Mesenchymal stem cell (in vitro differentiated cells and primary cell): ENCODE measurements at regions not wholly inside any gene's neighbourhood (a gene's known extent, or its start where the extent isn't known, plus 50 kb on each side); places are given as distances from the start of the nearest gene placed in this dataset.

ENCODE experiments used
- DNase-seq: peaks from one replicate; pipeline ENCODE4 v3.0.0-alpha.2; 2013
- H2AFZ ChIP-seq: one replicate; pipeline ENCODE4 v1.6.1; 2013; ENCODE audit warnings: low read depth, mild to moderate bottlenecking, control low read depth, inconsistent platforms, low read length, moderate library complexity
- H2AK5ac ChIP-seq: 2 replicates; pipeline ENCODE4 v1.6.1; 2013; ENCODE audit warnings: low read length, moderate library complexity, mild to moderate bottlenecking, inconsistent platforms; ENCODE audit not compliant: severe bottlenecking
- H2BK120ac ChIP-seq: one replicate; pipeline ENCODE4 v1.6.1; 2013; ENCODE audit warnings: low read depth, mild to moderate bottlenecking, inconsistent platforms, low read length, moderate library complexity
- H2BK12ac ChIP-seq, 2 experiments: one replicate each; pipeline ENCODE4 v1.6.1; 2013; ENCODE audit warnings: inconsistent platforms in 2 of 2, low read length in 2 of 2, mild to moderate bottlenecking in 2 of 2, moderate library complexity in 2 of 2, control low read depth in 1 of 2
- H2BK15ac ChIP-seq: one replicate; pipeline ENCODE4 v1.6.1; 2013; ENCODE audit warnings: mild to moderate bottlenecking, low read depth, inconsistent platforms; ENCODE audit not compliant: poor library complexity, severe bottlenecking
- H2BK5ac ChIP-seq: 2 replicates; pipeline ENCODE4 v1.6.1; 2013; ENCODE audit warnings: low read depth, mild to moderate bottlenecking, low read length, control low read depth, inconsistent platforms; ENCODE audit not compliant: poor library complexity, severe bottlenecking
- H3K14ac ChIP-seq, 2 experiments: one replicate each; pipeline ENCODE4 v1.6.1; 2013; ENCODE audit warnings: inconsistent platforms in 2 of 2, low read length in 2 of 2, control low read depth in 1 of 2, mild to moderate bottlenecking in 1 of 2, moderate library complexity in 1 of 2
- H3K18ac ChIP-seq, 2 experiments: one replicate each; pipeline ENCODE4 v1.6.1; 2013; ENCODE audit warnings: inconsistent platforms in 2 of 2, low read length in 2 of 2, control low read depth in 1 of 2, low read depth in 1 of 2, mild to moderate bottlenecking in 1 of 2
- H3K23ac ChIP-seq, 2 experiments: one replicate each; pipeline ENCODE4 v1.6.1; 2013; ENCODE audit warnings: inconsistent platforms in 2 of 2, low read length in 2 of 2, mild to moderate bottlenecking in 2 of 2, moderate library complexity in 2 of 2, control low read depth in 1 of 2
- H3K27ac ChIP-seq: 2 replicates; pipeline ENCODE4 v1.5.1; 2013; ENCODE audit warnings: mild to moderate bottlenecking, moderate library complexity, low read length, control low read depth, inconsistent platforms; ENCODE audit not compliant: poor library complexity, severe bottlenecking
- H3K27me3 ChIP-seq, 2 experiments: 2 replicates each; pipeline versions ENCODE4 v1.6.1 to v1.7.0; 2013; ENCODE audit warnings: low read length in 2 of 2, mild to moderate bottlenecking in 2 of 2, moderate library complexity in 2 of 2, control low read depth in 1 of 2, inconsistent platforms in 1 of 2; ENCODE audit not compliant: control insufficient read depth in 1 of 2, insufficient read depth in 1 of 2
- H3K36me3 ChIP-seq, 2 experiments: 2 replicates each; pipeline versions ENCODE4 v1.6.1 to v1.7.0; 2013; ENCODE audit warnings: low read length in 2 of 2, control low read depth in 1 of 2, inconsistent platforms in 1 of 2, low read depth in 1 of 2, mild to moderate bottlenecking in 1 of 2; ENCODE audit not compliant: insufficient read depth in 2 of 2, control insufficient read depth in 1 of 2
- H3K4ac ChIP-seq, 2 experiments: one replicate each; pipeline ENCODE4 v1.6.1; 2013; ENCODE audit warnings: inconsistent platforms in 2 of 2, low read length in 2 of 2, mild to moderate bottlenecking in 2 of 2, moderate library complexity in 2 of 2, control low read depth in 1 of 2, low read depth in 1 of 2
- H3K4me1 ChIP-seq: 2 replicates; pipeline ENCODE4 v1.6.1; 2013; ENCODE audit warnings: low read depth, low read length, control low read depth; ENCODE audit not compliant: control insufficient read depth, insufficient read depth
- H3K4me2 ChIP-seq: 2 replicates; pipeline ENCODE4 v1.6.1; 2013; ENCODE audit warnings: low read length, mild to moderate bottlenecking, inconsistent platforms; ENCODE audit not compliant: poor library complexity, severe bottlenecking
- H3K4me3 ChIP-seq, 2 experiments: 2 replicates each; pipeline versions ENCODE4 v1.5.1 to v1.7.0; 2013; ENCODE audit warnings: low read length in 2 of 2, mild to moderate bottlenecking in 2 of 2, control low read depth in 1 of 2, low read depth in 1 of 2; ENCODE audit not compliant: insufficient read depth in 1 of 2
- H3K79me1 ChIP-seq: replicated peaks from 2 replicates; pipeline ENCODE4 v1.6.1; 2013; ENCODE audit warnings: mild to moderate bottlenecking, control low read depth, low read length, inconsistent platforms; ENCODE audit not compliant: poor library complexity, severe bottlenecking
- H3K9ac ChIP-seq: 2 replicates; pipeline ENCODE4 v1.7.0; 2013; ENCODE audit warnings: mild to moderate bottlenecking, low read length, moderate library complexity
- H3K9me3 ChIP-seq: 2 replicates; pipeline ENCODE4 v1.7.0; 2013; ENCODE audit warnings: mild to moderate bottlenecking, low read length; ENCODE audit not compliant: control insufficient read depth
- H4K8ac ChIP-seq: one replicate; pipeline ENCODE4 v1.6.1; 2013; ENCODE audit warnings: inconsistent platforms, mild to moderate bottlenecking, low read length, moderate library complexity
- H4K91ac ChIP-seq: one replicate; pipeline ENCODE4 v1.6.1; 2013; ENCODE audit warnings: mild to moderate bottlenecking, low read length, inconsistent platforms
- WGBS: methylation state at CpG from one replicate; pipeline ENCODE4 v1.1.7; 2013; ENCODE audit warnings: mixed read lengths; 5-methylcytosine and 5-hydroxymethylcytosine counted together

DNA sequence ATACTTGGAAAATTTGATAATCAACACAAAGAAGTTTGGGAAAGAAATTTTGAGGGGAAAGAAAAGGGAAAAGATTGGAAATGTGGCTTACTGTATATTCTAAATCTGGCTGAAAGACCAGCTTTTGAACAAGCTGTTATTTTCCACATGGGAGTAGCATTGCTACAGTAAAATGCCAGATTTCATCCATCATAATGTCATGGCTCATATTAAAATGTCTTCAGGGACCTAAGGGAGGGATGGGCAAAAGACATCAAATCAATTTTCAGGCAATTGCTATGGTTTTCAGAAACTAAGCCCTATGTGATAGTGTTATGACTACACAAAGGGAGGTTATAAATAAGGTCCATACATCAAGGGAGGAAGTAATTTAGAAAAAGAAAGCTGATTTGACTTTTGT is 1116.9 kb upstream of the CELF2 start:
- H3K9ac ChIP-seq = no peak overlapping the region
- no peak overlapping the region for H3K4ac ChIP-seq
- H3K4me2 ChIP-seq = no peak overlapping the region
- H2AFZ ChIP-seq = no peak overlapping the region
- DNase-seq = no peak
- H2BK120ac ChIP-seq = no peak overlapping the region
- H3K79me1 ChIP-seq = no peaks in the 10 kb centered on the region
- no peak overlapping the region for H3K18ac ChIP-seq
- no peak overlapping the region for H3K14ac ChIP-seq
- H2BK5ac ChIP-seq = no peak overlapping the region
- H3K23ac ChIP-seq = no peak overlapping the region
- H3K4me1 ChIP-seq = no peaks in the 10 kb centered on the region
- H3K4me3 ChIP-seq = no peak overlapping the region
- H3K27me3 ChIP-seq = no peaks in the 10 kb centered on the region
- no peak overlapping the region for H2AK5ac ChIP-seq
- H2BK12ac ChIP-seq = no peak overlapping the region
- H3K36me3 ChIP-seq = no peaks in the 10 kb centered on the region
- H4K91ac ChIP-seq = no peak overlapping the region
- no peak overlapping the region for H3K27ac ChIP-seq
- H2BK15ac ChIP-seq = no peak overlapping the region
- no peak overlapping the region for H4K8ac ChIP-seq
- H3K9me3 ChIP-seq = peaks cover 2% of the 10 kb centered on the region

DNA sequence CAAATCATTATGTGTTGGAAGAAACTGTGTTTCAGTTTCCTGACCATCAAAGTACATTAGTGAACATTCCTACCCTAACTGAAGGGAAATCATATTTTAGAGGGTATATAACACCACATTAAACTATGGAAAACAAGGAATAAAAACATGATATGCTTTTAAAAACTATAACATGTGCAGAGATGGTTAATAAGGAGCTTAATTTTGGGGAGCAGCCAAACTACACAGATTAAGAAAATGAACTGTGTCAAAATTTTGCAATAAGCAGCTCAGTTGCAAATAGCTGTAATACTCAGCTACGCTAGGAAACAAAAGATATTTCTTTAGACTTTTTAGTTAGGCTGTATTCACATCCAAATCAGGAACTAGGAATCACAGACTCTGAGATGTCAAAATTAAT is 1115.7 kb upstream of the CELF2 start:
- Histone ChIP-seq H3K9me3 (peaks cover 5% of the 10 kb centered on the region), H3K14ac (no peak overlapping the region), H3K9ac (no peak overlapping the region), H3K4me1 (no peaks in the 10 kb centered on the region), H4K91ac (no peak overlapping the region), H2AK5ac (no peak overlapping the region), H2BK120ac (no peak overlapping the region), H3K27me3 (no peaks in the 10 kb centered on the region), H4K8ac (no peak overlapping the region), H2AFZ (no peak overlapping the region), H3K18ac (no peak overlapping the region), H3K23ac (no peak overlapping the region), H3K4me3 (no peak overlapping the region), H3K27ac (no peak overlapping the region), H3K36me3 (no peaks in the 10 kb centered on the region), H3K79me1 (no peaks in the 10 kb centered on the region), H3K4me2 (no peak overlapping the region), H2BK5ac (no peak overlapping the region), H2BK15ac (no peak overlapping the region), H2BK12ac (no peak overlapping the region), H3K4ac (no peak overlapping the region)
- DNase-seq = no peak
- WGBS = no CpG with 5 or more reads among the region's 1 CpG

DNA sequence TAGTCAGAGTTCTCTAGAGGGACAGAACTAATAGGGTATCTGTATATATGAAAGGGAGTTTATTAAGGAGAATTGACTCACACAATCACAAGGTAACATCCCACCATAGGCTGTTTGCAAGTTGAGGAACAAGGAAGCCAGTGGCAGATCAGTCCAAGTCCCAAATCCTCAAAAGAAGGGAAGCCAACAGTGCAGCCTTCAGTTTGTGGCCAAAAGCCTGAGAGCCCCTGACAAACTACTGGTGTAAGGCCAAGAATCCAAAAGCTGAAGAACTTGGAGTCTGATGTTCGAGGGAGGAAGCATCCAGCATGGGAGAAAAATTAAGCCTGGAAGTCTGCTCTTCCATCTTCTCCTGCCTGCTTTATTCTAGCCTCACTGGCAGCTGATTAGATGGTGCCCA is 1107.2 kb upstream of the CELF2 start:
- no peak overlapping the region for H4K8ac ChIP-seq
- no peak overlapping the region for H3K14ac ChIP-seq
- no peak overlapping the region for H3K18ac ChIP-seq
- no peak overlapping the region for H2AK5ac ChIP-seq
- H3K4me3 ChIP-seq = no peak overlapping the region
- no peaks in the 10 kb centered on the region for H3K79me1 ChIP-seq
- H3K23ac ChIP-seq = no peak overlapping the region
- 54% methylated on average over 1 of the region's 1 CpG for WGBS
- H2BK15ac ChIP-seq = no peak overlapping the region
- no peaks in the 10 kb centered on the region for H3K27me3 ChIP-seq
- no peak overlapping the region for H3K9ac ChIP-seq
- no peak overlapping the region for H3K4me2 ChIP-seq
- H4K91ac ChIP-seq = no peak overlapping the region
- no peak overlapping the region for H3K4ac ChIP-seq
- H3K27ac ChIP-seq = no peak overlapping the region
- peaks cover 13% of the 10 kb centered on the region for H3K9me3 ChIP-seq
- no peak overlapping the region for H2BK120ac ChIP-seq
- H2BK12ac ChIP-seq = no peak overlapping the region
- no peak overlapping the region for H2BK5ac ChIP-seq
- H2AFZ ChIP-seq = no peak overlapping the region
- no peaks in the 10 kb centered on the region for H3K36me3 ChIP-seq
- no peaks in the 10 kb centered on the region for H3K4me1 ChIP-seq
- no peak for DNase-seq

DNA sequence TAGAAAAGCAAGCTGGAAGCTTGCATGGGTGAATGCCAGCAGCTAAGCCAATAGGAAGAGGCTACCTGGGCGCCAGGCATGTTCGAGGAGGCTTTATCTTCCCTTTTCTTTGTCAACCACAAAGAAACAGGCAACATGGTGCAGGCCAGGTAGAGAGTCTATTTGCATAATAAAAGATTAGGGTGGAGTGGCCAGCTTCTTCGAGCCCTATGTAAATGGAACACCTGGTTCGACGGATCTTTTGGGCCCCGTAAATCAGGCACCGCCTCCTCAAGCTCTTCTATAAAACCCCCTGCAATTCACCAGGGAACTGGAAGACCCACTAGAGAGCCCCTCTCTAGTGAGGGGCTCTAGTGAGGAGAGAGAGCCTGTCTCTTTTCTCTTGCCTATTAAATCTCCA is 1106.2 kb upstream of the CELF2 start:
- Histone ChIP-seq H3K79me1 (no peaks in the 10 kb centered on the region), H3K9ac (no peak overlapping the region), H3K36me3 (no peaks in the 10 kb centered on the region), H3K14ac (no peak overlapping the region), H3K27ac (no peak overlapping the region), H3K27me3 (no peaks in the 10 kb centered on the region), H3K4me2 (no peak overlapping the region), H3K23ac (no peak overlapping the region), H2BK120ac (no peak overlapping the region), H3K18ac (no peak overlapping the region), H3K4me3 (no peak overlapping the region), H2AFZ (no peak overlapping the region), H3K9me3 (peaks cover 8% of the 10 kb centered on the region), H2AK5ac (no peak overlapping the region), H3K4me1 (no peaks in the 10 kb centered on the region), H4K91ac (no peak overlapping the region), H2BK5ac (no peak overlapping the region), H2BK12ac (no peak overlapping the region), H4K8ac (no peak overlapping the region), H2BK15ac (no peak overlapping the region), H3K4ac (no peak overlapping the region)
- WGBS = 63% methylated on average over 6 of the region's 7 CpGs
- DNase-seq = no peak
